B cell (primary cell): ENCODE measurements at regions not wholly inside any gene's neighbourhood (a gene's known extent, or its start where the extent isn't known, plus 50 kb on each side); places are given as distances from the start of the nearest gene placed in this dataset.

Experiments
- ATAC-seq: fragments of 200-7000 bp; cut with Tn5 transposase; one replicate; pipeline ENCODE4 v1.10.0; 2021; ENCODE audit warnings: low read depth, mild to moderate bottlenecking, moderate number of reproducible peaks, moderate library complexity
- CTCF ChIA-PET: fragments of 350-600 bp; sonication (Branson Sonifier 250); formaldehyde crosslinking; loops from one replicate; lab custom pipeline; 2021; ENCODE audit warnings: antibody characterized with exemption, inconsistent platforms; lab: Charles Lee
- POLR2A ChIA-PET: fragments of 350-600 bp; sonication (Branson Sonifier 250); formaldehyde crosslinking; loops from one replicate; lab custom pipeline; 2021; ENCODE audit warnings: antibody characterized with exemption; lab: Charles Lee
- DNase-seq: peaks from one replicate; pipeline ENCODE4 v3.0.0; 2013
- H2AFZ ChIP-seq: 2 replicates; pipeline ENCODE4 v1.6.1; 2012; ENCODE audit warnings: mild to moderate bottlenecking, low read depth, low read length; ENCODE audit not compliant: insufficient read depth, poor library complexity, severe bottlenecking
- H3K27ac ChIP-seq, 2 donors: 1 replicate in 1 of 2; 2 replicates in 1 of 2; pipeline ENCODE4 v1.5.1; 2012 to 2013; ENCODE audit warnings: low read length in 2 of 2, mild to moderate bottlenecking in 2 of 2, moderate library complexity in 1 of 2
- H3K27me3 ChIP-seq, 4 experiments: fragments of 200-600 bp in 1 of 4; sonication (generic) in 1 of 4; replicated peaks in 1 of 4; 1 replicate in 2 of 4; 2 replicates in 2 of 4; pipeline versions ENCODE4 v1.6.1 to v1.7.0; 2013 to 2016; ENCODE audit warnings: low read length in 3 of 4, mild to moderate bottlenecking in 2 of 4, mixed read lengths in 1 of 4, moderate library complexity in 1 of 4; ENCODE audit not compliant: insufficient read depth in 4 of 4, control insufficient read depth in 3 of 4; ENCODE audit errors: control extremely low read depth in 1 of 4
- H3K36me3 ChIP-seq, 2 experiments: replicated peaks in 1 of 2; 1 replicate in 1 of 2; 2 replicates in 1 of 2; pipeline versions ENCODE4 v1.6.1 to v1.7.1; 2013; ENCODE audit warnings: low read length in 1 of 2; ENCODE audit not compliant: insufficient read depth in 2 of 2, control insufficient read depth in 1 of 2; ENCODE audit errors: control extremely low read depth in 1 of 2, extremely low read depth in 1 of 2
- H3K4me1 ChIP-seq, 2 donors: fragments of 200-600 bp in 1 of 2; sonication (generic) in 1 of 2; 1 replicate in 1 of 2; 2 replicates in 1 of 2; pipeline versions ENCODE4 v1.5.1 to v1.6.1; 2013 to 2017; ENCODE audit warnings: low read length in 2 of 2; ENCODE audit not compliant: control insufficient read depth in 2 of 2, insufficient read depth in 2 of 2
- H3K4me2 ChIP-seq: replicated peaks from 2 replicates; pipeline ENCODE3; 2012; ENCODE audit warnings: mild to moderate bottlenecking, low read depth, low read length; ENCODE audit not compliant: poor library complexity, severe bottlenecking
- H3K4me3 ChIP-seq, 5 experiments: fragments of 200-600 bp in 1 of 5; sonication (generic) in 1 of 5; 1 replicate in 3 of 5; 2 replicates in 2 of 5; pipeline versions ENCODE4 v1.5.1 to v1.7.0; 2011 to 2016; ENCODE audit warnings: low read length in 4 of 5, mild to moderate bottlenecking in 4 of 5, low read depth in 2 of 5, control low read depth in 1 of 5, moderate library complexity in 1 of 5; ENCODE audit not compliant: insufficient read depth in 1 of 5; ENCODE audit errors: control extremely low read depth in 1 of 5, extremely low read depth in 1 of 5
- H3K79me2 ChIP-seq: fragments of 200-600 bp; sonication (generic); one replicate; pipeline ENCODE4 v1.6.0; 2016; ENCODE audit warnings: low read length; ENCODE audit not compliant: control insufficient read depth, insufficient read depth
- H3K9ac ChIP-seq: fragments of 200-600 bp; sonication (generic); 2 replicates; pipeline ENCODE4 v1.6.1; 2017; ENCODE audit warnings: mild to moderate bottlenecking, low read length, moderate library complexity
- H3K9me3 ChIP-seq, 3 donors: one replicate each; pipeline versions ENCODE4 v1.6.1 to v1.7.1; 2013; ENCODE audit warnings: low read length in 2 of 3; ENCODE audit not compliant: control insufficient read depth in 2 of 3, insufficient read depth in 1 of 3; ENCODE audit errors: control extremely low read depth in 1 of 3
- H4K20me1 ChIP-seq: 2 replicates; pipeline ENCODE4 v1.6.0; 2012; ENCODE audit warnings: mild to moderate bottlenecking, low read length; ENCODE audit not compliant: insufficient read depth, control insufficient read depth, poor library complexity, severe bottlenecking
- H3K27ac Mint-ChIP-seq: one replicate; pipeline ENCODE4 v1.8.0; 2021; ENCODE audit warnings: mixed read lengths
- H3K27me3 Mint-ChIP-seq: one replicate; pipeline ENCODE4 v1.8.0; 2021; ENCODE audit warnings: mixed read lengths
- H3K4me1 Mint-ChIP-seq: one replicate; pipeline ENCODE4 v1.8.0; 2021; ENCODE audit warnings: mixed read lengths
- H3K4me3 Mint-ChIP-seq: one replicate; pipeline ENCODE4 v1.8.0; 2021; ENCODE audit warnings: mixed read lengths
- H3K9me3 Mint-ChIP-seq: one replicate; pipeline ENCODE4 v1.8.0; 2022; ENCODE audit warnings: mixed read lengths; ENCODE audit not compliant: insufficient read depth
- EZH2 ChIP-seq: IDR thresholded peaks from 2 replicates; pipeline ENCODE4 v1.6.1; 2012; ENCODE audit warnings: borderline replicate concordance, low read depth, mild to moderate bottlenecking, moderate library complexity, low read length; ENCODE audit not compliant: insufficient read depth, poor library complexity, severe bottlenecking
- WGBS: methylation state at CpG from one replicate; pipeline ENCODE4 v1.1.5; 2013; ENCODE audit warnings: missing lambda C conversion rate; ENCODE audit not compliant: insufficient coverage; 5-methylcytosine and 5-hydroxymethylcytosine counted together
- intact Hi-C: fragments of 100-400 bp; cut with micrococcal nuclease; formaldehyde crosslinking; loops from one replicate; pipeline ENCODE4 v1.10.0; 2022
- TF ChIP-seq, protein P1 (sequence below): fragments of 200-600 bp; IDR thresholded peaks from one replicate; pipeline ENCODE4 v1.8.0; 2022; ENCODE audit warnings: antibody characterized with exemption, mild to moderate bottlenecking

DNA sequence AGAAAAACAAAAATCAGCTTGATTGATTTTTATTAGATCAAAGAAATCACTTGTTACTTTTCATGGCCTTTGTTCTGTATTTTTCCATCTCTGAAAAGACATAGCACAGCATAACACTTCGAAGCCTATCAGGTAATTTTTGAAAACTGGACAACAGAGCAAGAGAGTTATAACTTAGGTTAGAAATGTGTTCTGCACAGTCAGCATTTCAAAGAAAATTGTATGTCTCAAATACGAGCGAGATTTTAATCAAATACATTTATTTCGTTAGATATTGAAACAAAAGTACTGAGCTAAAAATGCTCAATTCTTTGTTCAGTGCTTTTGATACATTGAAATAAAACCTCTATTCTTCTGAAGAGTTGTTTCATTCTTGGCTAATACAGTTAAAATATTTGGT lies 144.1 kb upstream of the SLC10A2 start:
- no peaks in the 10 kb centered on the region for H3K27me3 ChIP-seq
- no peaks in the 10 kb centered on the region for H3K36me3 ChIP-seq
- H3K9me3 ChIP-seq = no peaks in the 10 kb centered on the region
- ATAC-seq (no peak), DNase-seq (no peak)
- POLR2A ChIA-PET = no interaction called here
- no peaks in the 10 kb centered on the region for H4K20me1 ChIP-seq
- H3K4me1 ChIP-seq = no peaks in the 10 kb centered on the region
- no peak overlapping the region for H2AFZ ChIP-seq
- H3K9ac ChIP-seq = no peak overlapping the region
- intact Hi-C loops = no loop called here
- no peak overlapping the region for H3K4me2 ChIP-seq
- H3K27ac ChIP-seq = no peak overlapping the region
- TF ChIP-seq, protein P1, sequence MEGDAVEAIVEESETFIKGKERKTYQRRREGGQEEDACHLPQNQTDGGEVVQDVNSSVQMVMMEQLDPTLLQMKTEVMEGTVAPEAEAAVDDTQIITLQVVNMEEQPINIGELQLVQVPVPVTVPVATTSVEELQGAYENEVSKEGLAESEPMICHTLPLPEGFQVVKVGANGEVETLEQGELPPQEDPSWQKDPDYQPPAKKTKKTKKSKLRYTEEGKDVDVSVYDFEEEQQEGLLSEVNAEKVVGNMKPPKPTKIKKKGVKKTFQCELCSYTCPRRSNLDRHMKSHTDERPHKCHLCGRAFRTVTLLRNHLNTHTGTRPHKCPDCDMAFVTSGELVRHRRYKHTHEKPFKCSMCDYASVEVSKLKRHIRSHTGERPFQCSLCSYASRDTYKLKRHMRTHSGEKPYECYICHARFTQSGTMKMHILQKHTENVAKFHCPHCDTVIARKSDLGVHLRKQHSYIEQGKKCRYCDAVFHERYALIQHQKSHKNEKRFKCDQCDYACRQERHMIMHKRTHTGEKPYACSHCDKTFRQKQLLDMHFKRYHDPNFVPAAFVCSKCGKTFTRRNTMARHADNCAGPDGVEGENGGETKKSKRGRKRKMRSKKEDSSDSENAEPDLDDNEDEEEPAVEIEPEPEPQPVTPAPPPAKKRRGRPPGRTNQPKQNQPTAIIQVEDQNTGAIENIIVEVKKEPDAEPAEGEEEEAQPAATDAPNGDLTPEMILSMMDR = no peak
- no peak for TF ChIP-seq EZH2
- no CpG with 5 or more reads among the region's 4 CpGs for WGBS
- no peaks in the 10 kb centered on the region for H3K79me2 ChIP-seq
- Mint-ChIP-seq H3K27me3 (no peaks in the 10 kb centered on the region), H3K9me3 (no peaks in the 10 kb centered on the region), H3K4me3 (no peak overlapping the region), H3K4me1 (no peaks in the 10 kb centered on the region), H3K27ac (no peak overlapping the region)
- H3K4me3 ChIP-seq = no peak overlapping the region
- CTCF ChIA-PET = no interaction called here

- no peaks in the 10 kb centered on the region for H3K27me3 Mint-ChIP-seq
These were observed 137.6 kb upstream of the SLC10A2 start for GRCh38 chr13:103203735-103204330.

More at GRCh38 chr13:103203735-103204330, 137.6 kb upstream of the SLC10A2 start:
- DNase-seq = no peak
- Histone ChIP-seq H3K27ac (no peak overlapping the region), H3K79me2 (no peaks in the 10 kb centered on the region), H2AFZ (no peak overlapping the region), H3K27me3 (no peaks in the 10 kb centered on the region), H3K9me3 (peaks cover 0 to 9% (median 3%) of the 10 kb centered on the region in 3 donors), H3K9ac (no peak overlapping the region), H3K4me2 (no peak overlapping the region), H4K20me1 (no peaks in the 10 kb centered on the region), H3K36me3 (no peaks in the 10 kb centered on the region), H3K4me3 (no peak overlapping the region), H3K4me1 (no peaks in the 10 kb centered on the region)
- no peak for TF ChIP-seq EZH2
- TF ChIP-seq, protein P1 = no peak
- H3K27ac Mint-ChIP-seq = no peak overlapping the region
- peaks cover 4% of the 10 kb centered on the region for H3K9me3 Mint-ChIP-seq
- H3K4me1 Mint-ChIP-seq = no peaks in the 10 kb centered on the region
- no peak for ATAC-seq
- H3K4me3 Mint-ChIP-seq = no peak overlapping the region
- ChIA-PET CTCF (no interaction called here), POLR2A (no interaction called here)
- intact Hi-C loops = no loop called here
